ENCODE measurements at regions not wholly inside any gene's neighbourhood (a gene's known extent, or its start where the extent isn't known, plus 50 kb on each side); places are given as distances from the start of the nearest gene placed in this dataset.

- DNase-seq (ENCODE audit: low read depth), result peak; percentile 75
- TF ChIP-seq CTCF (IDR thresholded peaks at IDR 0.05; ENCODE audit: control insufficient read depth, insufficient read depth, low read depth, low read length, missing control alignments), result peak; percentile 64
- H3K4me3 ChIP-seq (ENCODE audit: control insufficient read depth, low read depth, low read length), result no peak overlapping the region
Observed at GRCh38 chr1:172826096-172826741, 167.3 kb downstream of the FASLG start.

GRCh38 chr1:172827301-172827700 lies 168.4 kb downstream of the FASLG start:
- DNase-seq (ENCODE audit: low read depth), result no peak
- TF ChIP-seq CTCF (IDR thresholded peaks at IDR 0.05; ENCODE audit: control insufficient read depth, insufficient read depth, low read depth, low read length, missing control alignments), result no peak
- H3K4me3 ChIP-seq (ENCODE audit: control insufficient read depth, low read depth, low read length), result no peak overlapping the region

GRCh38 chr1:172827841-172828240 lies 168.9 kb downstream of the FASLG start:
- no peak for DNase-seq (ENCODE audit: low read depth)
- TF ChIP-seq CTCF (IDR thresholded peaks at IDR 0.05; ENCODE audit: control insufficient read depth, insufficient read depth, low read depth, low read length, missing control alignments), result no peak
- no peak overlapping the region for H3K4me3 ChIP-seq (ENCODE audit: control insufficient read depth, low read depth, low read length)

GRCh38 chr1:172832006-172832725 lies 173.3 kb downstream of the FASLG start:
- no peak for DNase-seq (ENCODE audit: low read depth)
- no peak for TF ChIP-seq CTCF (IDR thresholded peaks at IDR 0.05; ENCODE audit: control insufficient read depth, insufficient read depth, low read depth, low read length, missing control alignments)

GRCh38 chr1:172833954-172834353 lies 175.1 kb downstream of the FASLG start:
- no peak for TF ChIP-seq CTCF (IDR thresholded peaks at IDR 0.05; ENCODE audit: control insufficient read depth, insufficient read depth, low read depth, low read length, missing control alignments)
- no peak for DNase-seq (ENCODE audit: low read depth)
- no peak overlapping the region for H3K4me3 ChIP-seq (ENCODE audit: control insufficient read depth, low read depth, low read length)

More at GRCh38 chr1:172832006-172832725, 173.3 kb downstream of the FASLG start:
- H3K4me3 ChIP-seq (ENCODE audit: control insufficient read depth, low read depth, low read length), result no peak overlapping the region

GRCh38 chr1:172834609-172835008 lies 175.7 kb downstream of the FASLG start:
- no peak for DNase-seq (ENCODE audit: low read depth)
- no peak overlapping the region for H3K4me3 ChIP-seq (ENCODE audit: control insufficient read depth, low read depth, low read length)
- TF ChIP-seq CTCF (IDR thresholded peaks at IDR 0.05; ENCODE audit: control insufficient read depth, insufficient read depth, low read depth, low read length, missing control alignments), result no peak
